ENCODE measurements at regions not wholly inside any gene's neighbourhood (a gene's known extent, or its start where the extent isn't known, plus 50 kb on each side); places are given as distances from the start of the nearest gene placed in this dataset.
"Not testable (repeated sequence)": the region's sequence is repeated elsewhere in the genome, so short reads cannot be mapped to it uniquely, and the experiment has no call there.

- FAIRE-seq: not testable (repeated sequence)
These were observed 283.7 kb upstream of the TMEM132C start for GRCh38 chr12:127983213-127983791.

DNA sequence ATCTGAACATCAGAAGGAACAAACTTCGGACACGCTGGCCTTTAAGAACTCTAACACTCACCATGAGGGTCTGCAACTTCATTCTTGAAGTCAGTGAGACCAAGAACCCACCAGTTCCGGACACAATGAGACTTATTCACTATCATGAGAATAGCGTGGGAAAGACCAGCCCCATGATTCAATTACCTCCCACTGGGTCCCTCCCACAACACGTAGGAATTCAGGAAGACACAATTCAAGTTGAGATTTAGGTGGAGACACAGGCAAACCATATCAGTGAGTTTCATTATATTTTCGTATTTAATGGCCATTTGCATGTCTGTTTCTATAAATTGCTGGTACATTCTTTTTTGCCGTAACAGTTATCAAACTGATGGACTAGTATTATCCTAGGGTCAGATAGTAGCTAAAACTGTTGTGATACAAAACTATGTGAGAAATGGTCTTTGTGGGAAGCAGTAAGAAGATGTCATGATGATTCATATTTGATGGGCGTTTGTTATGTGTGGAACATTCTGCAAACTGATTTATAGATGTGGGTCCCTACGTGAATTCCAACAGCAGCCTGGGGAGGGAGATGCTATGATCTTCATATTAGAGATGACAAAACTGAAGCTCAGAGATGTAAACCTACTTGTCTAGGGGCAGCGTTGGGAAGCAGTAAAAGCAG is 282.4 kb upstream of the TMEM132C start:
- FAIRE-seq: no peak

DNA sequence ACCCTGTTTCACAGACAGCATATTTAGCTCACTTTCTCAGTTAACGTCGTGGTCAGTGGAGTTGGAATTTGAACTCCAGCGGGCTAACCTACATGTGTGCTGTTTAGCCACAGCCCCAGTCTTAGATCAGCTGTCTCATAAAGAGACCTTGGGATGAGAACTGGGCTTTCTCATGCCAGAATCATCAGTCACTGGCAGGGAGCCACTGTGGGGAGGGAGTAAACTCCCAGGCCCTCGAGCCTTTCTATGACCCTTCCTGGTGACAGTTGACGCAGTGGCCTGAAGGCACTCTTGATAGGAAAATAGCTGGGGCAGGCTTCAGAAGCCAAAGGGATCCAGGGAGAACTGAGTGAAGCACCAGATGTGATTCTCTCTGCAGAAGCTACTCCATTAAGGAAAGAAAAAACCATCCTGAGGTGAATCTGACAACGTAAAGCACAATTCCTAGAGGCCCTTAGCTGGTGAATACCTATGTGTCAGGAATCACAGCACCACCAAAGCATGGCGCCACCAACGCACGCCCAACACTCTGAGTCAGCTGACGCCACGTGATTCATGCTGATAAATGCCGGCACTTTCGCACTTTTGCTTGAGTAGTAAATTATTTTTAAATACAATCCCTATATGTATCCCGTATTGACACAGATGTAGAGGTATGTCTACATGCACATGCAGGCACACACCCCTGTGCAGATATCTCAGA is 279.6 kb upstream of the TMEM132C start:
- no peak for FAIRE-seq

- FAIRE-seq: no peak
These were observed 275.5 kb upstream of the TMEM132C start for GRCh38 chr12:127991485-127991884.

DNA sequence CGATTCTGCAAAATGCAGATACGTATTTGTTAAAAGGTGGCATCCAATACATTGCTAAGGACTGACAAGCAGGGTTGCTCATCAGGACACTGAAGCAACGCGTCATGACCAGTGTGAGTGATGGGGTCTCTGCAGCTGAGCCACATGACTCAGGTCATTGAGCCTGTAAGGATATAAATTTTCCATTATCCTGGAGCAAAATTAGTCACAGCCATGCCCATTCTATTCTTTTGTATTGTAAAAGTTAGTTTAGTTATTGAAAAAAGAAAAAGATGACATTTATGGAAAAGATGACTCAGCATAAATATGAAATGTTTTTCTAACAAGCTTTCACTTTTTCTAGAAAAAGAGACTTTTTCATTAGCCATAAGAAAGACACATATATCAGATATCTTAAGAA is 268.0 kb upstream of the TMEM132C start:
- FAIRE-seq: no peak

DNA sequence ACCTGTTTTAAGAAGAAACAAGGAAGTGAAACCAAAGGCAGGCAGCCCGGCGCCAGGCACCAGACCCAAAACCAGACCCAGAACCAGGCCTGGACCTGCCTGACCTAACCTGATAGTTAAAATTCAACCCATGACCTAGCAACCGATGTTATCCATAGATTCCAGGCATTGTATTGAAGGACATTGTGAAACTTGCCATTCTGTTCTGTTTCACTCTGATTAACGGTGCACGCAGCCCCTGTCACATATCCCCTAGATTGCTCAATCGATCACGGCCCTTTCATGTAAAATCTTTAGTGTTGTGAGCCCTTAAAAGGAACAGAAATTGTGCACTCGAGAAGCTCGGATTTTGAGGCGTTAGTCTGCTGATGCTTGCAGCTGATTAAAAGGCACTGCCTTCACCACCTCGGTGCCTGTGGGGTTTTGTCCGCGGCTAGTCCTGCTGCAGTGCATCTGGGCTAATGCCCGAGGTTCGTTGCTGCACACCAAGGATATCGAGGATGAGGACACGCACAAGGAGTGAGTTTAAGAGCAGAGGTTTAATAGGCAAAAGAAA is 262.5 kb upstream of the TMEM132C start:
- FAIRE-seq: no peak

GRCh38 chr12:128007250-128007649 is 259.7 kb upstream of the TMEM132C start:
- no peak for FAIRE-seq

GRCh38 chr12:128008341-128008740 is 258.6 kb upstream of the TMEM132C start:
- no peak for FAIRE-seq

DNA sequence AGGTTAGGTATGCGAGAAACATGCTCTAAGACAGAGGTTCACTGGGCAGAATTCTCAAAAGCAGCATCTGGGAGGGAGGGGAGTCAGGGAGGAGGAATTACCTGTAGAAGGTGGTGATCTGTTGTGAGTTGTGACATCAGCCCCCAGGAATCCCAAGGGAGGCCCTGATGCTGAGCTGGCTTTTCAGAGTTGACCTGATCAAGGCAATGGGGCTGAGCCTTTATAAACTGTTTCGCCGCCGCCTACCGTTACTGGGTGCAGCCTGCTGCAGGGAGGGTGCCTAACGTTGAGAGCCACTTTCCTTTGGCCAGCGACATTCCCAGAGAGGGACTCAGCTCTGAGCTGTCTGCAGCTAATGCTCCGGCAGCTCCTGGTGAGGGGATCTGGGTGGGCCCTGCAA is 257.9 kb upstream of the TMEM132C start:
- FAIRE-seq: no peak

GRCh38 chr12:128012110-128012509 is 254.9 kb upstream of the TMEM132C start:
- FAIRE-seq: no peak

- no peak for FAIRE-seq
These were observed 251.7 kb upstream of the TMEM132C start for GRCh38 chr12:128015276-128015675.

DNA sequence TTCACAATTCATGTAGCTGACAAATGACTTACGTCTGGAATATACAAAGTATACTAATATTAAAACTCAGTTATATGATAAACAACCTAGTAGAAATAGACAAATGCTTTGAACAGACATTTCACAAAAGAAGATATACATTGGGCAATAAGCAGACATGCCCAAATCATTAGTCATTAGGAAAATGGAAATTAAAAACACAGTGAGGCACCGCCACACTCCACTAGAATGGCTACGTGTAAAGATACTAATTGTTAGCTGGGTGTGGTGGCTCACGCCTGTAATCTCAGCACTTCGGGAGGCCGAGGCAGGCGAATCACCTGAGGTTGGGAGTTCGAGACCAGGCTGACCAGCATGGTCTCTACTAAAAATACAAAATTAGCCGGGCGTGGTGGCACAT is 248.9 kb upstream of the TMEM132C start:
- no peak for FAIRE-seq

GRCh38 chr12:128019996-128020544 is 246.9 kb upstream of the TMEM132C start:
- FAIRE-seq: no peak

GRCh38 chr12:128021561-128021960 is 245.4 kb upstream of the TMEM132C start:
- no peak for FAIRE-seq

GRCh38 chr12:128025589-128026245 is 241.3 kb upstream of the TMEM132C start:
- no peak for FAIRE-seq

DNA sequence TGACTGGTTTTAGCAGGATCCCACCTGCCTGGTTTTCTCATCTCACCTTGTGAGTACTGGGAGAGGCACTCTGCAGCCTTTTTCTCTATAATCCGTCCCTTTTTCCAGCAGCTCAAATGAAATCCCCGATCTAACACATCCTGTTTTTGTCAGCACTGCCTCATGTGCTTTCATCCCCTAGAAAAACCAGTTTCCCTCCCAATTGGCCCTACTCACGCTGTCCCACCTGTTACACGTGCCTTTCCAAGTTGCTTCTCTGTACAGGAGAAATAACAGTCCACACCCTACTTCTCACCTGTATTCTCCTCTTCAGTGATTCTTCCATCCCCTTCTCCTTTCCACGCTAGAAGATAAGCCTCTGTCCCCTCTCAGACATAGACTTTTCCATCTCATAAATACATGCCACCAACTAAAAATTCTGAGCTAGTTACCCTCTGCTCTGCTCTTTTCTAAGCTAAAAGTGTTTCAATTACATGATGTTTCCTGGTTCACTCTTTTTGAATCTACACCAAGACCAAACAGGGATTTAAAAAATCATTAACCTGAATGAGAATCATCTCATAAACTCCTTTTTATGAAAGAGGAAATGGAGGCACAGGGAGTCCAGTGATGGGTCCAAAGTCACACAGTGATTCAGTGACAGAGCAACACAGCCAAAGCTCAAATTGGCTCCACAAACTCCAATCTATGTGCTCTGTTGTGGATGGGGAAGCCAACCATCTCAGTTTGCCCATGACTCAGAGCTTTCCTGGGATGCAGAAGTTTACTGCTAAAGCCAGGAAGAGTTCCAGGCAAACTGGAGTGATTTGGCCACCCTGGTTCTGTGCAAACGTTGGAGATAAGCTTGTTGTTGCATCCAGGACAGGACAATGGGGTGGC is 240.0 kb upstream of the TMEM132C start:
- no peak for FAIRE-seq

- FAIRE-seq: no peak
These were observed 233.5 kb upstream of the TMEM132C start for GRCh38 chr12:128033473-128033872.

DNA sequence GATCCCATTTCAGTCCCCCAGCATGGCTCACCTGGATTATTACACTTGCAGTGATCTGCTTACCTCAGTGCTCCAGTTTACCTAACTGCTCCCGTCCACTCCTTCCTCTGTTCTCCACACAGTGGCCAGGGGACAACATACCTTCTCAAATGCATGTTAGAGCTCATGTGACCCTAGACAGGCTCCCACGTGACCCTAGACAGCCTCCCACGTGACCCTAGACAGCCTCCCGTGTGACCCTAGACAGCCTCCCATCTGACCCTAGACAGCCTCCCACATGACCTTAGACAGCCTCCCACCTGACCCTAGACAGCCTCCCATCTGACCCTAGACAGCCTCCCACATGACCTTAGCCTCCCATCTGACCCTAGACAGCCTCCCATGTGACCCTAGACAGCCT is 226.0 kb upstream of the TMEM132C start:
- no peak for FAIRE-seq

GRCh38 chr12:128042283-128042682 is 224.7 kb upstream of the TMEM132C start:
- not testable (repeated sequence) for FAIRE-seq

DNA sequence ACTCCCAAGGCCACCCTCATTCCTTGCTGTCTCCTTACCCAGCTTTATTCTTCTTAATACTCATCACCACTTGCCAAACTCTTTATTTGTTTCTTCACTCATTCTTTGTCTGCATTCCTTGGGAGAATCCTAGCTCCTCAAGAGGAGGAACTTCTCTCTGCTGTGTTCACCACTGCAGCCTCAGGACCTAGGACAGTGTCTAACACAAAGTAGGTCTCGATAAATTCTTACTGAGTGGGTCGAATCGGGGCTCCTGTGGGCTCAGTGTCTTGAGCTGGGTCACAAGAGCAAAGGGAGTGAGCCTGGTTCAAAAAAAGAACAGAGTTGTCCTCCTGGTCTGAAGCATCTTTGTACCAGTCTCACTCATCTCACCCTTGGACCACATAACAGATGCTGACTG is 224.1 kb upstream of the TMEM132C start:
- no peak for FAIRE-seq

DNA sequence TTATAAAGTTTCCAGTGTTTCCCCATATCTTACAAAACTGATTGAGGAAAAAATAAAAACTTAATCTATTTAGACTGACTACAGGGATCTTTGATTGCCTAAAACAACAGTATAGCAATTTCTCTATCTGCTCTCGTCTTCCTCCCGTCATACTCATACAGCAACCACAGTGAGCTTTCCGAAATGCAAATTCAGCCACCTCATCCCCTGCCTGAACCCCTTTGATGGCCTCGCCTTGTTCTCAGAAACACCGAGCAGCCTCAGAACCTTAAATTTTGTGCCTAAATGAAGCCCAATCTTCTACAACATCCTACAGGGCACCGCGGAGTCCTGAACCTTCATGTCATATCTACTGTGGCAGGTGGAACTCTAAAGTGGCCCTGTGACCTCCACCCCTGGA is 223.7 kb upstream of the TMEM132C start:
- FAIRE-seq: no peak

All from colon (tissue), 2 donors.